ENCODE measurements at regions not wholly inside any gene's neighbourhood (a gene's known extent, or its start where the extent isn't known, plus 50 kb on each side); places are given as distances from the start of the nearest gene placed in this dataset.

DNA sequence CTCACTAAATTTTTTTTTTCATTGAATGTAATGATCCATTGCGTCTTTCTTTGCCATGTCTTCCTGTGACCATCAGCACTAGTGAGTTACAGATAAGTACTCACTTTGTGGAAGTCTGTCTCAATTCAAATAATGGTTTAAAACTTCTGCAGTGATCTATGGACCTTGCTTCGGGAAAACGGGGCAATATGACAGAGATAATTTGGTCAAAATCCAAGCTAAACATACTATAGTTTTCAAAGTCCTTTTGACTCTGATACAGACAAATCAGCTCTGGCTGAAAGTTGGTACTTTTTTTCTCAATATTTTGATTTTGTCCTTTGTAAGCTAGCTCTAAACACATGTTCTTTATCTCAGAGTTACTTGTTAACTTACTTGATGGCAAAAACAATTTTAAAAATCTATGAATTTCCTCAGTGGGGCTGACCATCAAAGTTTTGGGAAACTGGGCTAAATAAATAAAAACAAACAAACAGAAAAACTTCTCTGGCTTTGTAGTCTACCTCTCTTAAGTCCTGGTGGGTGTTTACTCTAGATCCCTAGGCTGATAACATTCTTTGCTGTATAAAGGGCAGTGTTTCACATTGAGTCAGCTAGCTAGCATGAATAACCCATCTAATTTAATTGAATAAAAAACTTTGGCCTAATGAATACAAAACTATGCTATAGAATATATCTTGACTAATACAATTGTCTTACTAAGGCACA is 327.6 kb downstream of the RDH14 start:
- Mint-ChIP-seq H3K4me1 (ENCODE audit: low read depth) (no peaks in the 10 kb centered on the region), H3K4me3 (no peak overlapping the region), H3K27me3 (peaks cover 14% of the 10 kb centered on the region), H3K9me3 (no peaks in the 10 kb centered on the region), H3K36me3 (ENCODE audit: low read depth) (no peaks in the 10 kb centered on the region), H3K27ac (no peak overlapping the region)

DNA sequence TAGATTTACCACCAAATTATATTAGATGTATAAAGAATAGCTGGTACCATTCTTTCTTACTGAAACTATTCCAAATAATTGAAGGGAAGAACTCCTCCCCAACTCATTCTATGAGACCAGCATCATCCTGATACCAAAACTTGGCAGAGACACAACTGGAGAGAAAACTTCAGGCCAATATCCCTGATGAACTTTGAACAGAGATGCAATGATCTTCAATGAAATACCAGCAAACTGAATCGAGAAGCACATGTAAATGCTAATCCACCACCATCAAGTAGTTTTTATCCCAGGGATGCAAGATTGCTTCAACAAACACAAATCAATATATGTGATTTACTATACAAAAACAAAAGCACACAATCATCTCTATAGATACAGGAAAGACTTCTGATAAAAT is 329.8 kb downstream of the RDH14 start:
- no peak overlapping the region for H3K4me3 Mint-ChIP-seq
- H3K36me3 Mint-ChIP-seq (ENCODE audit: low read depth), result no peaks in the 10 kb centered on the region
- H3K27me3 Mint-ChIP-seq, result peaks cover 10% of the 10 kb centered on the region
- no peaks in the 10 kb centered on the region for H3K4me1 Mint-ChIP-seq (ENCODE audit: low read depth)
- no peak overlapping the region for H3K27ac Mint-ChIP-seq
- peaks cover 7% of the 10 kb centered on the region for H3K9me3 Mint-ChIP-seq

DNA sequence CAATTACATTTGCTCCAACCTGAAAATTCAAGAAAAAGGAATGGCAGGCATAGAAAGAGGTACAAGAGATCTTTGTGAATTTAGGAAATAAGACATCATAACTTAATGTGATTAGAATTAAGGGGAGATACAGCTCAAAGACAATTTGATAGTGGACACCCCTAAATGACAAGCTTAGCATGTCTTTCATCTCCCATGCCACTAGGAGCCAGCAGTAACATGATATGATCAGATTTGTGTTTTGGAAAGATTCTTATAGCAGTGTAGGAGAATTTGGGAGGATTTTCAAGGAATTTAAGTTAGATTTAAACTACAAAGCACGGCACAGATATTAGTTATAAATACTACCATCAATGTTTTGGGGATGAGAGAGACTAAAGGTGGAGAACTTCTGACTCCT is 340.8 kb downstream of the RDH14 start:
- Mint-ChIP-seq H3K9me3 (no peaks in the 10 kb centered on the region), H3K36me3 (ENCODE audit: low read depth) (no peaks in the 10 kb centered on the region), H3K4me1 (ENCODE audit: low read depth) (no peaks in the 10 kb centered on the region), H3K27me3 (no peaks in the 10 kb centered on the region), H3K4me3 (no peak overlapping the region), H3K27ac (no peak overlapping the region)

DNA sequence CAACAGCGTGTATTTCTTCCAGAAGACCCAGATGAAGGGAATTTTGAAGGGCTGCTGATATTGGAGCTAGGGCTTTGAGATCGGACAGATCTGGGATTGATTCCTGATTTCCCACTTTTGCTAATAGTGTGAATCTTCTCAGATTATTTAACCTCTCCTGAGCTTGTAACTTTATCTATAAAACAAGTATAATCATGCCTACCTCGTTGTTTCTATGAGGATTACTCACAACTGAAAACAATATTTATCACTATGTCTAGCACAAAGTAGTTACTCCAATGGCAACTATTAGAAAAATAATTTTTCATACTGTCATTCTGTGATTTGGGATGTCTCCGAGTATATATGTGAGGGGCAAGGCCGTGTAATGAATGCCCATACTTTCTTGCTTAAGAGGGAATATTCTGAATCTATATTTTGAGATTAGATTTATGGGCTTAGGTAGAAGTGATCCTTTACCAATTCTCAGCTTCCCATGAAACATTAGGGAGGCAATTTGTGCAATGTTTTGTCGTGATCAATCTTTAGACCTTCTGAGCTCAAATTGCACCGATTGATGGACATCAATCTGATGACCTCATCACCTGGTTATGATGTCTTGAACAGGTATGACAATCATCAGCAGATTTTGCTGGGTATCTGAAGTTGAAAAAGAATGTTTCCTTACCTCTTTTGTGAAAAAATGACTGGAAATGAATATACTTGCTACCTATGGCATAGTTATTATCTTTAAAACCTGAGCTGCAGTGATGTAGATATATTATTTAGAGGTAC is 339.9 kb downstream of the KCNS3 start:
- no peaks in the 10 kb centered on the region for H3K4me1 Mint-ChIP-seq (ENCODE audit: low read depth)
- H3K4me3 Mint-ChIP-seq, result no peak overlapping the region
- H3K27ac Mint-ChIP-seq, result no peak overlapping the region
- H3K36me3 Mint-ChIP-seq (ENCODE audit: low read depth), result no peaks in the 10 kb centered on the region
- H3K27me3 Mint-ChIP-seq, result no peaks in the 10 kb centered on the region
- no peaks in the 10 kb centered on the region for H3K9me3 Mint-ChIP-seq

DNA sequence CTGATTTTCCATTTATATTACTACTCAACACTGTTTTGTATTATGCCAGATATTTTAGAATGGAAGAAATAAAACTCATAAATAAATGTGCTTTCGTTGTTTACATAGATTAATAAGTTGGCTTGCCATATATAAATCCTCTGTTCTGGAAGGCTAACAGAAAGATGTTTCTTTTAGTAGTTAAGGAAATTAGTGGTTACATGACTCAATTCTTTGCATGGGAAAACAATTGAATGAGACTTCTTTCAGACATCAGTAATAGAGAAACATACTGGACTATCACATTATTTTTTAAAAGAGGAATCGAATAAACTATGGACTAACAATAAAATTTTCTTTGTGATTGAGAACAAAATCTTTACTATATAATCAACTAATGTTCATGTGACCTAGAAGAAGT is 336.5 kb downstream of the KCNS3 start:
- H3K9me3 Mint-ChIP-seq, result no peaks in the 10 kb centered on the region
- no peaks in the 10 kb centered on the region for H3K36me3 Mint-ChIP-seq (ENCODE audit: low read depth)
- H3K27me3 Mint-ChIP-seq, result no peaks in the 10 kb centered on the region
- no peak overlapping the region for H3K4me3 Mint-ChIP-seq
- no peak overlapping the region for H3K27ac Mint-ChIP-seq
- no peaks in the 10 kb centered on the region for H3K4me1 Mint-ChIP-seq (ENCODE audit: low read depth)

DNA sequence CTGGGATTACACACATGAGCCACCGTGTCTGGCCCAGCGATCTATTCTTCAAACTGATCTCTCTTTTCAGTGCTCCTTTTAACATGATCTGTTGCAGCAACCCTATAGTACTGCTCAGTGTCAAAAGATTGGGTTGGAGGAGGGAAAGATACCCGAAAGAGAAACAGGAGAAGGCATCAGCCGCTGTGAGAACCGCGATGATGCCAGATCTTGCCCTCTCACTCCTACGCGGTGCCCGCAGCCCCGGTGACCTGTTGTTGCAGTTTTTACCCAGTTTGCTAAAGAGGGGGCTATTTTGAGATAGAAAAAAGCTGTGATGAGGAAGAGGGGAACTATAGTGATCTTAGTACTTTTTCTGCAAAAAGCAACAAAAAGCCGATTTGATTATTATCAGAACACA is 335.5 kb downstream of the KCNS3 start:
- H3K27me3 Mint-ChIP-seq, result no peaks in the 10 kb centered on the region
- no peaks in the 10 kb centered on the region for H3K36me3 Mint-ChIP-seq (ENCODE audit: low read depth)
- no peak overlapping the region for H3K27ac Mint-ChIP-seq
- H3K4me3 Mint-ChIP-seq, result no peak overlapping the region
- no peaks in the 10 kb centered on the region for H3K9me3 Mint-ChIP-seq
- H3K4me1 Mint-ChIP-seq (ENCODE audit: low read depth), result no peaks in the 10 kb centered on the region

DNA sequence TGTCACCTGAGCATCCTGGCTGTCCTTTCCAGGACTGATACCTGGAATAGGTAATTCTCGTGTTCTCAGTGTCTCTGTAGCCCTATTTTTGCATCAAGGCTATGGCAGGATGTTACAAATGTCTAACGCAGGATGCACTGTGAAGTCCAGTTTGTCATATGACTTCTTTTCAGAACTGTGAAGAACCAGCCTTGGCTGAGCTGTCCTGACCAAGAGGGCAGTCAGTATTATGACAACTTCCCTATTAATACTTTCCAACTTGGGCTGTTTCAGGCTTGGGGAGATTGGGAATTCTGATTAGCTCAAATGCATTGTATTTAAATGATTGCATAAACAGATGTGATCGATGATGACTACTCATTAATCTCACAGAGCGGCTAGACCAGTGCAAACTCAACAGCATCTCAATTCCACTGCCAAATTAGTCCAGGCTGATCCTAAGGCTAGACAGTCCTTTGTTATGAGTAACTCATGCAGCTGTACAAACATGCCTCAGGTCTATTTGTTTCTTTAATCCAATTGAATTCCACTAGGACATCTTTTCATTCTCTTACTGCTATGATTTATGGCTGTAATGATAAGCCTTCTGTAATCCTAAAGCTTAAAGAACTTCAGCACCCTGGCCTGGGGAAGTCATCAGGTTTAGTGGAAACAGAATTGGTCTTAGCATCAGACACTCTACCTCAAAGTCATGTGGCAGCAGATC is 331.6 kb downstream of the KCNS3 start:
- Mint-ChIP-seq H3K27me3 (no peaks in the 10 kb centered on the region), H3K9me3 (no peaks in the 10 kb centered on the region), H3K36me3 (ENCODE audit: low read depth) (no peaks in the 10 kb centered on the region), H3K27ac (no peak overlapping the region), H3K4me3 (no peak overlapping the region), H3K4me1 (ENCODE audit: low read depth) (no peaks in the 10 kb centered on the region)

DNA sequence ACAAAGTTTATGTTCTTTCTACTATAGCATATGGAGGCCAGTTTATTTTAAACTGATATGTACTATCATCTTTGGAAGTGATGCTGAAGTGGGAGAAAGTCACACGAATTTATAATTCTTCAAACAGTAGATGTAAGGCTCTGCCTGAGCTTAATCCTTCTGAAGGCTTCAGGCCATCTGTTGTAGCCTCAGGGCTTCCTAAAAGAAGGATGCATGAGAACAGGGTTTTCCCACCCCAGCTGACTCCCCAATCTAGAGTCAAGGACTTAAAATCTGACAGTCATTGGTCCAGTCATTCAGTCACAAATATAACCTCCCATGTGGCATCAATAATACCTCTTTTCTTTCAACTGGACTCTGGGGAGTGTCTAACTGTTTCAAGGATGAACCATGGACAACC is 330.5 kb downstream of the KCNS3 start:
- Mint-ChIP-seq H3K4me1 (ENCODE audit: low read depth) (no peaks in the 10 kb centered on the region), H3K36me3 (ENCODE audit: low read depth) (no peaks in the 10 kb centered on the region), H3K27ac (no peak overlapping the region), H3K9me3 (no peaks in the 10 kb centered on the region), H3K4me3 (no peak overlapping the region), H3K27me3 (no peaks in the 10 kb centered on the region)

DNA sequence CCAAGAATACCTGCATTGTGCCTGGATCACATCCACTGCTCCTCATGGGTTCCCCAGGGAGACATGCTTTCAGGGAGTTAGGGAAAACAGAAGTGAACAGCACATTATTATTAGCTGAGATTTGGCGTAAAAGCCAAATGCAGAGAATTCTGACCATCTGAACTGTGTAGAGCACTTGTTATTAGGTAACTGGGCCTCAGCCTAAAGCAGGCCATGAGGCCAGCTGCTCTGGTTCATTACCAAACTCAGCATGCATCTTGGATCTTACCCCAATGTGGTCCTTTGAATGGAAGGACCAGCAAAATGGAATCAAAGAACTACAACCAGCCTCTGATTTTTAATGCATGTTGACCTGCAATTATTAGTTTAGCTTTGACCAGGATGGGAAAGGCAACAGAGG is 322.3 kb downstream of the KCNS3 start:
- no peaks in the 10 kb centered on the region for H3K4me1 Mint-ChIP-seq (ENCODE audit: low read depth)
- peaks cover 3% of the 10 kb centered on the region for H3K27me3 Mint-ChIP-seq
- no peak overlapping the region for H3K27ac Mint-ChIP-seq
- H3K9me3 Mint-ChIP-seq, result no peaks in the 10 kb centered on the region
- H3K4me3 Mint-ChIP-seq, result no peak overlapping the region
- H3K36me3 Mint-ChIP-seq (ENCODE audit: low read depth), result no peaks in the 10 kb centered on the region

DNA sequence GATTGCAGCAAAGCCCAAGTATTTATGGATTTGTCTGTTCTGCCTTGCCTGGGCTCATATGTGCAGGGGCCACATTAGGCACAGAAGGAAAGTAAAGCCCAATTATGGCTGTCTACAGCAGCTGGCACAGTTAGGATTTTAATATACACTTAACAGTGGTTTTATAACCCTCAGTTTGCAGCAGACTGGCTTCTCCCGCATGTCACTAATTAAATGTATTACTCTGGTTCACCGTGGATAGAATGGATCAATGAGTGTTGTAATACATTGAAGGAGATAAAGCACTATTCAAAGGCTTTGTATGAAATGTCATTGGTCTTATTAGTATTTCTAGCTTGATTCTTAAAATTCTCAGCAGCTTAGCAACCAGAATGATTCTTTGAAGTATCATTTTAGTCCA is 320.2 kb downstream of the KCNS3 start:
- H3K9me3 Mint-ChIP-seq, result no peaks in the 10 kb centered on the region
- no peaks in the 10 kb centered on the region for H3K4me1 Mint-ChIP-seq (ENCODE audit: low read depth)
- no peaks in the 10 kb centered on the region for H3K36me3 Mint-ChIP-seq (ENCODE audit: low read depth)
- H3K4me3 Mint-ChIP-seq, result no peak overlapping the region
- no peak overlapping the region for H3K27ac Mint-ChIP-seq
- peaks cover 3% of the 10 kb centered on the region for H3K27me3 Mint-ChIP-seq

DNA sequence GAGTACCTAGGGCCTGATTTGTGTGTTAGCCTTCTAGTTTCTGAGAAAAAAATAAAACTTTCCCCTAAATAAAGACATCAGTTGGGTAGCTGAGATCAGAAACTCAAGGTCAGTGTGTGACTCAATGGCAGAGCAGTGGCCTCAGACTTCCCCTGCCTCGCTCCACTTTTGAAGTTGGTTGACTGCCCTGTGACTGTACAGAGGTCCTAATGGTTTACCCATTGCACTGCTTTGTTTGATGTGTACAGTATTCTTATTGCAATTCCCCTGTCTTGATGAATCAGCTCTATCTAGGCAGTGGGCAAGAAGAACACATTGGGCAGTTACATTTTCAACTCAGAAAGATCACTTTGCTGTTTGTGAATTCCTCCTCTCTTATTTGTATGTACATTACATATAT is 315.7 kb downstream of the KCNS3 start:
- H3K27me3 Mint-ChIP-seq, result peaks cover 5% of the 10 kb centered on the region
- no peaks in the 10 kb centered on the region for H3K4me1 Mint-ChIP-seq (ENCODE audit: low read depth)
- H3K27ac Mint-ChIP-seq, result no peak overlapping the region

DNA sequence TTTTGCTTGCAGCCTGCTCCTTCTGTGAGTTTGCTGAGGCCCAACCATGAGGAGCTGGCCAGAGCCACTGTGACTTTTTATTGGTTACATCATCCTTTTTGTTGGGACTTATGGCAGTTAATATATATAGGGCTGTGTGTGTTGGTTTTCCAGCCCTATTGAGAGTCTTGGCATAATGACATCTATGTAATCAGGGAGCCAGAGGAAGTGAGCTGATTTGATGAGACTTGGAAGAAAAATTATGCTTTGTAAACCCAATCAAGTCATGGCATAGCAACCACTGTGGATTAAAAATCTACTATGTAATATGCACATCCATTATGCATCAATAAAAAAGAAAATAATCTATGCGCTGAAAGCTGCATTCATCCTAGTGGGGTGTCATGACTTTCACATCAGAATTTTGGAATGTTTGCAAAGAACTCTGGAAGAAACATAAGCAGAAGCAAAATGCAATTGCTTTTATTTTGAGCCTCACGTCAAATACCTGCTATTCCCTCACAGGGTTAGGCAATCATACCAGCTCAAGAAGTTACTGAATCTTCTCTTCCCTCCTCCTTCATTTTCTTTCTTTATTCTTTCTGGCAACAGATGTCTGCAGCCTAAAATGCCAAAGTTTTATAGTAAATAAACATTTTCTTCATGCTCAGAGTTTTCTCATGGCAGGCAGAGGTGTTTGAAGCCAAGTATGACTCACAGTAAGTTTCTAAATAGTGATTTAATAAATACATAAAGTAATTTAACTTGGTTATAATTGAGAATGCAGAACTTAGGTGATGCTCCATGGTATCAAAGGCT is 308.5 kb downstream of the KCNS3 start:
- H3K27me3 Mint-ChIP-seq, result peaks cover 11% of the 10 kb centered on the region
- H3K36me3 Mint-ChIP-seq (ENCODE audit: low read depth), result no peaks in the 10 kb centered on the region
- no peaks in the 10 kb centered on the region for H3K9me3 Mint-ChIP-seq
- no peaks in the 10 kb centered on the region for H3K4me1 Mint-ChIP-seq (ENCODE audit: low read depth)
- H3K27ac Mint-ChIP-seq, result no peak overlapping the region
- H3K4me3 Mint-ChIP-seq, result no peak overlapping the region

More for the DNA sequence above, 315.7 kb downstream of the KCNS3 start:
- no peaks in the 10 kb centered on the region for H3K36me3 Mint-ChIP-seq (ENCODE audit: low read depth)
- H3K4me3 Mint-ChIP-seq, result no peak overlapping the region
- H3K9me3 Mint-ChIP-seq, result no peaks in the 10 kb centered on the region

DNA sequence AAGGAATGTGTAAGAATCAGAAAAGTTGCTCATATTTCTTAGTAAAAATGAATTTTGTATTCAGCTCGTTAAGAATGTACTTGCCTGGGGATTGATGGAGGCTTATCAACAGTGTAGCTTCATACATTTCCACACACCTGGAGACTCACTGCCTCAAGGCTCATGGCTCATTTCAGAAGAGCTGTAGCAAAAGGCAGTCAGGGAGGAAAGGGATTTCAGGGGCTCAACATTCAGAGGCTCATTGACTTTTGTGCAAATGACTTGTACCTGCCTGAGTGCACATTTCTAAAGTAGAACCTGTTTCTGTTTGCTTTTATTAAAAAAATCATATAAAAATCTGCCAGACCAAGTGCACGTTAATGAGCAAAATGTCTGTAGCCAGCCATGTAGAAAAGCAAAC is 304.4 kb downstream of the KCNS3 start:
- no peaks in the 10 kb centered on the region for H3K9me3 Mint-ChIP-seq
- no peaks in the 10 kb centered on the region for H3K4me1 Mint-ChIP-seq (ENCODE audit: low read depth)
- H3K4me3 Mint-ChIP-seq, result no peak overlapping the region
- no peak overlapping the region for H3K27ac Mint-ChIP-seq
- H3K27me3 Mint-ChIP-seq, result peaks cover 14% of the 10 kb centered on the region
- H3K36me3 Mint-ChIP-seq (ENCODE audit: low read depth), result no peaks in the 10 kb centered on the region

DNA sequence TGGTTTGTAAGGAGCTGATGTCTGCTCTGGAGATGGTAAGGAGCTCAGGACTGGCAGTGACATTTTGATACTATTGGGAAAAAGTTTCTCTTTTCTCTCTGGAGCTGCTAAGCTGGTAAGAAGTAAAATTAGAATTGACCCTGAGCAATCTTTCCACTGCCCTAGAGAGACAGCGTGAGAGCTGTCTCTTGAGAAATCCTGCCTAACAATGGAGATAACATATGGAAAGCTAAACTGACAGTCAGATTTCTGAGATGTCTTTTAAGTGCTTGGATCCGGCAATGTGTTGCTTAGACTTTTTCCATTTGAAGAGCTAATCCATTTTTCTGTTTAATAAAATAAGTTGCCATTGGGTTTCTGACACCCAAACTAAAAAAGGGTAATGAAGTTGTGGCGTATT is 302.4 kb downstream of the KCNS3 start:
- no peak overlapping the region for H3K27ac Mint-ChIP-seq
- no peak overlapping the region for H3K4me3 Mint-ChIP-seq
- peaks cover 8% of the 10 kb centered on the region for H3K27me3 Mint-ChIP-seq
- no peaks in the 10 kb centered on the region for H3K4me1 Mint-ChIP-seq (ENCODE audit: low read depth)
- H3K36me3 Mint-ChIP-seq (ENCODE audit: low read depth), result no peaks in the 10 kb centered on the region
- H3K9me3 Mint-ChIP-seq, result no peaks in the 10 kb centered on the region
